ENCODE measurements at regions not wholly inside any gene's neighbourhood (a gene's known extent, or its start where the extent isn't known, plus 50 kb on each side); places are given as distances from the start of the nearest gene placed in this dataset.

GRCh38 chr13:103451656-103452055 lies 385.4 kb upstream of the SLC10A2 start:
- ChIA-PET CTCF (ENCODE audit: unreplicated experiment) (no interaction called here), POLR2A (no interaction called here)
- no peak overlapping the region for H3K4me2 ChIP-seq (ENCODE audit: low read length)
- no peaks in the 10 kb centered on the region for H3K9me3 ChIP-seq (ENCODE audit: low read length)
- no peaks in the 10 kb centered on the region for H3K79me2 ChIP-seq (ENCODE audit: insufficient read depth, low read depth, low read length)
- H3K4me1 ChIP-seq (ENCODE audit: insufficient read depth, low read length, poor library complexity, severe bottlenecking) = no peaks in the 10 kb centered on the region
- intact Hi-C loops (cut with micrococcal nuclease; ENCODE audit: unreplicated experiment) = no loop called here
- TF ChIP-seq, protein P1, sequence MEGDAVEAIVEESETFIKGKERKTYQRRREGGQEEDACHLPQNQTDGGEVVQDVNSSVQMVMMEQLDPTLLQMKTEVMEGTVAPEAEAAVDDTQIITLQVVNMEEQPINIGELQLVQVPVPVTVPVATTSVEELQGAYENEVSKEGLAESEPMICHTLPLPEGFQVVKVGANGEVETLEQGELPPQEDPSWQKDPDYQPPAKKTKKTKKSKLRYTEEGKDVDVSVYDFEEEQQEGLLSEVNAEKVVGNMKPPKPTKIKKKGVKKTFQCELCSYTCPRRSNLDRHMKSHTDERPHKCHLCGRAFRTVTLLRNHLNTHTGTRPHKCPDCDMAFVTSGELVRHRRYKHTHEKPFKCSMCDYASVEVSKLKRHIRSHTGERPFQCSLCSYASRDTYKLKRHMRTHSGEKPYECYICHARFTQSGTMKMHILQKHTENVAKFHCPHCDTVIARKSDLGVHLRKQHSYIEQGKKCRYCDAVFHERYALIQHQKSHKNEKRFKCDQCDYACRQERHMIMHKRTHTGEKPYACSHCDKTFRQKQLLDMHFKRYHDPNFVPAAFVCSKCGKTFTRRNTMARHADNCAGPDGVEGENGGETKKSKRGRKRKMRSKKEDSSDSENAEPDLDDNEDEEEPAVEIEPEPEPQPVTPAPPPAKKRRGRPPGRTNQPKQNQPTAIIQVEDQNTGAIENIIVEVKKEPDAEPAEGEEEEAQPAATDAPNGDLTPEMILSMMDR (conservative IDR thresholded peaks at IDR 0.05; ENCODE audit: low read length) = no peak
- no peak for TF ChIP-seq EZH2phosphoT487 (IDR thresholded peaks at IDR 0.05; ENCODE audit: borderline replicate concordance, low read depth, low read length)
- no peak for DNase-seq (ENCODE audit: low spot score)
- no peaks in the 10 kb centered on the region for H3K36me3 ChIP-seq (ENCODE audit: insufficient read depth, low read length)
- H4K20me1 ChIP-seq (ENCODE audit: insufficient read depth, low read length) = no peaks in the 10 kb centered on the region
- no peak overlapping the region for H2AFZ ChIP-seq (ENCODE audit: low read length)
- no TSS peak for BruUV-seq (replicated peaks)
- no peak overlapping the region for H3K27ac ChIP-seq (ENCODE audit: low read depth, low read length, poor library complexity, severe bottlenecking)
- H3K4me3 ChIP-seq (ENCODE audit: low read depth, low read length, poor library complexity, severe bottlenecking) = no peak overlapping the region
- H3K9me2 ChIP-seq (ENCODE audit: insufficient read depth, low read length) = no peaks in the 10 kb centered on the region

GRCh38 chr13:103443604-103444003 lies 377.4 kb upstream of the SLC10A2 start:
- H3K36me3 ChIP-seq (ENCODE audit: insufficient read depth, low read length) = no peaks in the 10 kb centered on the region
- H3K79me2 ChIP-seq (ENCODE audit: insufficient read depth, low read depth, low read length) = no peaks in the 10 kb centered on the region
- H3K4me1 ChIP-seq (ENCODE audit: insufficient read depth, low read length, poor library complexity, severe bottlenecking) = no peaks in the 10 kb centered on the region
- no TSS peak for BruUV-seq (replicated peaks)
- no peak overlapping the region for H3K27ac ChIP-seq (ENCODE audit: low read depth, low read length, poor library complexity, severe bottlenecking)
- POLR2A ChIA-PET = no interaction called here
- TF ChIP-seq, protein P1 (conservative IDR thresholded peaks at IDR 0.05; ENCODE audit: low read length) = no peak
- no peak for TF ChIP-seq EZH2phosphoT487 (IDR thresholded peaks at IDR 0.05; ENCODE audit: borderline replicate concordance, low read depth, low read length)
- H3K9me3 ChIP-seq (ENCODE audit: low read length) = no peaks in the 10 kb centered on the region
- H3K4me2 ChIP-seq (ENCODE audit: low read length) = no peak overlapping the region
- no peak overlapping the region for H2AFZ ChIP-seq (ENCODE audit: low read length)
- no peaks in the 10 kb centered on the region for H4K20me1 ChIP-seq (ENCODE audit: insufficient read depth, low read length)
- CTCF ChIA-PET (ENCODE audit: unreplicated experiment) = no interaction called here
- no peak overlapping the region for H3K4me3 ChIP-seq (ENCODE audit: low read depth, low read length, poor library complexity, severe bottlenecking)
- intact Hi-C loops (cut with micrococcal nuclease; ENCODE audit: unreplicated experiment) = no loop called here
- no peaks in the 10 kb centered on the region for H3K9me2 ChIP-seq (ENCODE audit: insufficient read depth, low read length)
- no peak for DNase-seq (ENCODE audit: low spot score)

DNA sequence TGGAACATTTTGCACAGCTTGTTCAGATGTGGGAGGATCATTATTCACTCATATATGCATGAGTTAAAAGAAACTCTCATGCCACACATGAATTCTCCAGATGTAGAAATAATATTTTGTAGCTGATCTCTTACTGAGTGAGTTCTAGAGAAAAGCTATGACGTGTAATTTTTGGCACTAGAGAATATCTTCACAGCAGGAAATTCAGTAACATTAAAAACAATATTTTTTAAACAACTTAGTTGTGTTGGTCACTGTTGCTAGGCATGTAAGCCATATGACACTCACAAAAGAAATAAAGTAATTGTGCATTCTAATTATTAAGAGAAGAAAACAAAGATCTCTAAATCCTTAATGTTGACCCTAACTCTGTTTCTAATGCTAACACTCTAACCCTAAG lies 371.4 kb upstream of the SLC10A2 start:
- ChIA-PET POLR2A (no interaction called here), CTCF (ENCODE audit: unreplicated experiment) (no interaction called here)
- TF ChIP-seq EZH2phosphoT487 (IDR thresholded peaks at IDR 0.05; ENCODE audit: borderline replicate concordance, low read depth, low read length) = no peak
- Histone ChIP-seq H3K9me3 (ENCODE audit: low read length) (no peaks in the 10 kb centered on the region), H3K79me2 (ENCODE audit: insufficient read depth, low read depth, low read length) (no peaks in the 10 kb centered on the region), H3K9me2 (ENCODE audit: insufficient read depth, low read length) (no peaks in the 10 kb centered on the region), H2AFZ (ENCODE audit: low read length) (no peak overlapping the region), H3K36me3 (ENCODE audit: insufficient read depth, low read length) (no peaks in the 10 kb centered on the region), H3K27ac (ENCODE audit: low read depth, low read length, poor library complexity, severe bottlenecking) (no peak overlapping the region), H3K4me3 (ENCODE audit: low read depth, low read length, poor library complexity, severe bottlenecking) (no peak overlapping the region), H3K4me2 (ENCODE audit: low read length) (no peak overlapping the region), H3K4me1 (ENCODE audit: insufficient read depth, low read length, poor library complexity, severe bottlenecking) (no peaks in the 10 kb centered on the region), H4K20me1 (ENCODE audit: insufficient read depth, low read length) (no peaks in the 10 kb centered on the region)
- BruUV-seq (replicated peaks) = no TSS peak
- intact Hi-C loops (cut with micrococcal nuclease; ENCODE audit: unreplicated experiment) = no loop called here
- DNase-seq (ENCODE audit: low spot score) = no peak

Data from OCI-LY7 (cell line).